Fibroblast of lung (primary cell): ENCODE measurements at regions not wholly inside any gene's neighbourhood (a gene's known extent, or its start where the extent isn't known, plus 50 kb on each side); places are given as distances from the start of the nearest gene placed in this dataset.

Experiments
- DNase-seq, 2 donors: peaks; one replicate each; pipeline versions ENCODE4 v3.0.0 to v3.0.0-alpha.2; 2010; ENCODE audit warnings: low read depth in 2 of 2
- H2AFZ ChIP-seq: 2 replicates; pipeline ENCODE4 v1.5.1; 2012; ENCODE audit warnings: low read length, control low read depth, inconsistent platforms
- H3K27ac ChIP-seq: 2 replicates; pipeline ENCODE4 v1.5.1; 2011; ENCODE audit warnings: low read length, control low read depth; ENCODE audit not compliant: insufficient read depth
- H3K27me3 ChIP-seq: 2 replicates; pipeline ENCODE4 v1.5.1; 2011; ENCODE audit warnings: mild to moderate bottlenecking, low read length; ENCODE audit not compliant: control insufficient read depth, insufficient read depth
- H3K36me3 ChIP-seq: 2 replicates; pipeline ENCODE4 v1.5.1; 2011; ENCODE audit warnings: low read length; ENCODE audit not compliant: control insufficient read depth, insufficient read depth
- H3K4me1 ChIP-seq: 2 replicates; pipeline ENCODE4 v1.5.1; 2011; ENCODE audit warnings: low read length; ENCODE audit not compliant: control insufficient read depth, insufficient read depth; ENCODE audit errors: extremely low read depth
- H3K4me2 ChIP-seq: 2 replicates; pipeline ENCODE4 v1.5.1; 2011; ENCODE audit warnings: low read length, control low read depth; ENCODE audit not compliant: insufficient read depth; ENCODE audit errors: extremely low read depth
- H3K4me3 ChIP-seq, 4 experiments: fragments of 200-600 bp in 1 of 4; sonication (generic) in 1 of 4; replicated peaks in 1 of 4; 2 replicates each; pipeline ENCODE4 v1.5.1; 2011 to 2016; ENCODE audit warnings: low read length in 4 of 4, low read depth in 3 of 4, mild to moderate bottlenecking in 3 of 4, control low read depth in 2 of 4, inconsistent platforms in 1 of 4, mixed read lengths in 1 of 4; ENCODE audit not compliant: insufficient read depth in 1 of 4; ENCODE audit errors: control extremely low read depth in 1 of 4
- H3K79me2 ChIP-seq: 2 replicates; pipeline ENCODE4 v1.5.1; 2012; ENCODE audit warnings: mild to moderate bottlenecking, low read length, inconsistent platforms; ENCODE audit not compliant: control insufficient read depth, insufficient read depth
- H3K9ac ChIP-seq: 2 replicates; pipeline ENCODE4 v1.5.1; 2011; ENCODE audit warnings: mild to moderate bottlenecking, low read length, control low read depth; ENCODE audit not compliant: insufficient read depth
- H3K9me3 ChIP-seq: 2 replicates; pipeline ENCODE4 v1.5.1; 2012; ENCODE audit warnings: low read depth, low read length; ENCODE audit not compliant: control insufficient read depth, insufficient read depth
- H4K20me1 ChIP-seq: 2 replicates; pipeline ENCODE4 v1.5.1; 2011; ENCODE audit warnings: low read length; ENCODE audit not compliant: control insufficient read depth, insufficient read depth; ENCODE audit errors: extremely low read depth
- EZH2 ChIP-seq: IDR thresholded peaks from 2 replicates; pipeline ENCODE4 v1.5.1; 2012; ENCODE audit warnings: low read length, control low read depth, mild to moderate bottlenecking; ENCODE audit errors: missing control alignments
- TF ChIP-seq, protein P1 (sequence below), 2 donors: IDR thresholded peaks in 1 of 2; conservative IDR thresholded peaks in 1 of 2; 1 replicate in 1 of 2; 2 replicates in 1 of 2; pipeline ENCODE4 v1.5.1; 2011 to 2012; ENCODE audit warnings: low read length in 2 of 2, control low read depth in 1 of 2, inconsistent platforms in 1 of 2, low read depth in 1 of 2, mild to moderate bottlenecking in 1 of 2

DNA sequence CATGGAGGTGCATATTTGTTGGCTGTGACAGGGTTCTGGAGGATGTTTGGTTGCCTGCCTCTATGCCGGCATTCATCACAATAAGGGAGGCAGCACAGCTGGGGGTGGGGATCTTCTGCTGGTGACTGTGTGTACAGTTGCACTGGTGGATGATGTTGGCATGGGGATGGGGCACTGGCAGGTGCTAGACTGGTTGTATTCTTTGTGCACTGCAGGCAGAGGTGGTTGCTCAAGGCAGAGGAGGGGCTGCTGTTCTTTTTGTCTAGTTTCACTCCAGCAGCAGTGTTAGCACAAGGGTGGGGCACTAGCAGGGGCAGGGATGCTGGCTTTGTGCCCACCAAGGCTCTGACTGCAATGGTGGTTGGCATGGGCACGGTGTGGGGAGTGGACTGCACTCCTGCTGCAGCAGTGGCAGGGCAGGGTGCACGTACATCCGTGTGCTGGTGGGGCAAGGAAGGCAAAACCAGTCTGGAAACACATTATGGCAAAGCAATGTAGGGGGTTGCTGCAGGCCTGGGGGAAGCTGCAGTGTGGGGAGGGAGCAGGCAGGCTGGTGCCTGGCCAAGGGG, 69.3 kb downstream of the ISOC1 start:
- no peaks in the 10 kb centered on the region for H3K9me3 ChIP-seq
- H3K4me3 ChIP-seq: no peak overlapping the region
- TF ChIP-seq, protein P1, sequence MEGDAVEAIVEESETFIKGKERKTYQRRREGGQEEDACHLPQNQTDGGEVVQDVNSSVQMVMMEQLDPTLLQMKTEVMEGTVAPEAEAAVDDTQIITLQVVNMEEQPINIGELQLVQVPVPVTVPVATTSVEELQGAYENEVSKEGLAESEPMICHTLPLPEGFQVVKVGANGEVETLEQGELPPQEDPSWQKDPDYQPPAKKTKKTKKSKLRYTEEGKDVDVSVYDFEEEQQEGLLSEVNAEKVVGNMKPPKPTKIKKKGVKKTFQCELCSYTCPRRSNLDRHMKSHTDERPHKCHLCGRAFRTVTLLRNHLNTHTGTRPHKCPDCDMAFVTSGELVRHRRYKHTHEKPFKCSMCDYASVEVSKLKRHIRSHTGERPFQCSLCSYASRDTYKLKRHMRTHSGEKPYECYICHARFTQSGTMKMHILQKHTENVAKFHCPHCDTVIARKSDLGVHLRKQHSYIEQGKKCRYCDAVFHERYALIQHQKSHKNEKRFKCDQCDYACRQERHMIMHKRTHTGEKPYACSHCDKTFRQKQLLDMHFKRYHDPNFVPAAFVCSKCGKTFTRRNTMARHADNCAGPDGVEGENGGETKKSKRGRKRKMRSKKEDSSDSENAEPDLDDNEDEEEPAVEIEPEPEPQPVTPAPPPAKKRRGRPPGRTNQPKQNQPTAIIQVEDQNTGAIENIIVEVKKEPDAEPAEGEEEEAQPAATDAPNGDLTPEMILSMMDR (conservative IDR thresholded peaks at IDR 0.05 in 1 of 2, IDR thresholded peaks at IDR 0.05 in 1 of 2; ENCODE audit: low read depth in 1 of 2, low read length in 2 of 2): no peak
- no peak for TF ChIP-seq EZH2
- no peaks in the 10 kb centered on the region for H4K20me1 ChIP-seq
- H3K36me3 ChIP-seq: no peaks in the 10 kb centered on the region
- H3K9ac ChIP-seq: no peak overlapping the region
- no peak overlapping the region for H3K27ac ChIP-seq
- no peaks in the 10 kb centered on the region for H3K4me1 ChIP-seq
- H3K4me2 ChIP-seq: no peak overlapping the region
- H3K27me3 ChIP-seq: no peaks in the 10 kb centered on the region
- H3K79me2 ChIP-seq: no peaks in the 10 kb centered on the region
- H2AFZ ChIP-seq: no peak overlapping the region
- DNase-seq: no peak

DNA sequence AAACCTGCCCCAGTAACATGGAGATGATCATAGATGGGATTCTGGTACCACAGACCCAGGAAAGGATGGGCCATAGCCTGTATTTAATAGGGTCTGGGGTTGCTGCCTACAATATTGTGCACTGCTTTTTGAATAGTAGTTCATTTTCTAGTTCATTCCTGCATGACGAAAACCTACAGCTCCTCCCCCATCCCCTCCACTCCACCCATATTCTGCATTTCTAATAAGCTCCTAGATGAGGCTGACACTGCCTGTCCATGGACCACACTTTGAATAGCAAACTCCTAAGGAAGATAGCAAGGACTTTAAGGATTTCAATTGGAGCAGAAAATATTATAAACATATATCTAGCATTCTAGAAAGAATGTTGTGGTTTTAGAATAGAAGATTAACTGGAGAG, 75.5 kb downstream of the ISOC1 start:
- Histone ChIP-seq H3K36me3 (no peaks in the 10 kb centered on the region), H3K9ac (no peak overlapping the region), H3K4me2 (no peak overlapping the region), H3K27me3 (no peaks in the 10 kb centered on the region), H3K4me3 (no peak overlapping the region), H3K4me1 (no peaks in the 10 kb centered on the region), H3K9me3 (no peaks in the 10 kb centered on the region), H4K20me1 (no peaks in the 10 kb centered on the region), H2AFZ (no peak overlapping the region), H3K79me2 (no peaks in the 10 kb centered on the region), H3K27ac (no peak overlapping the region)
- TF ChIP-seq EZH2: no peak
- TF ChIP-seq, protein P1 (conservative IDR thresholded peaks at IDR 0.05 in 1 of 2, IDR thresholded peaks at IDR 0.05 in 1 of 2; ENCODE audit: low read depth in 1 of 2, low read length in 2 of 2): no peak
- DNase-seq: no peak

DNA sequence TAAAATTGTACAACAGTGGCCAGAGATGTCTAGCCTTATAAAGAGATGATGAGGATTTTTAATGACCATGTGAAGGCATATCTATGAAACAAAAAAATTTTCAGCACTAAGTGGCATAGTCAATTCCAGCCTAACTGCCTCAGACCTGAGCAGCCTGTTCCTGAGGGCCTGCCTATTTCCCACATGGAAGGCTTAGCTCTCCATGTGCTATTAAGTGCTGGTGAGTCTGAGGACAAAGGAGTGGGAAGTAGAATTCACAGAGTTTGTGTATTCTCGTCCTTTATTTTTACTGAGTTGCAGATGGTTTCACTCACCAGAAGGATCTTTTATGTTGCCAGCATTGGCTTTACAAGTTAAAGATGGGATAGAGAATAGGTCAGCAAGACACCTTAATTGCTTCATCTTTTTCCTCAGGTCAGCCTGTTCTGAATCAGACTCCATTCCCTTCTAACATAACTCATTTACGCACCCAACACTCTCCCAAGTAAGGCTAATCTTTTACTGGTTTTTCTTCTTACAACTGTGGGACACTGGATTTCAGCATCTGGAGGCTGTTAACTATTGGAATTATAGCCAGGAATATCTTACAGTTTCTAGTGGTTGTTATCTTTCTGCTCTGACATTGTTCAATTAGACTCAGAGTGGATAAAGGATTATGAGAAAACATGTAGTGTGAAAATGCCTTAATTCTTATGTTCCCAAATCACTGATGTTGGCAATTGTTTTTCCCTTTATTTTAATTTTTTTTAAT, 76.8 kb downstream of the ISOC1 start:
- Histone ChIP-seq H3K4me1 (no peaks in the 10 kb centered on the region), H3K4me2 (no peak overlapping the region), H4K20me1 (no peaks in the 10 kb centered on the region), H2AFZ (no peak overlapping the region), H3K9me3 (no peaks in the 10 kb centered on the region), H3K27me3 (no peaks in the 10 kb centered on the region), H3K27ac (no peak overlapping the region), H3K79me2 (no peaks in the 10 kb centered on the region), H3K4me3 (no peak overlapping the region), H3K36me3 (no peaks in the 10 kb centered on the region), H3K9ac (no peak overlapping the region)
- TF ChIP-seq, protein P1 (conservative IDR thresholded peaks at IDR 0.05 in 1 of 2, IDR thresholded peaks at IDR 0.05 in 1 of 2; ENCODE audit: low read depth in 1 of 2, low read length in 2 of 2): no peak
- TF ChIP-seq EZH2: no peak
- DNase-seq: no peak
